ENCODE measurements at regions not wholly inside any gene's neighbourhood (a gene's known extent, or its start where the extent isn't known, plus 50 kb on each side); places are given as distances from the start of the nearest gene placed in this dataset.

- no peak for TF ChIP-seq CTCF (conservative IDR thresholded peaks at IDR 0.05; ENCODE audit: low read depth, low read length)
- no peak for TF ChIP-seq EZH2 (IDR thresholded peaks at IDR 0.05; ENCODE audit: low read length, unreplicated experiment)
- no peak for TF ChIP-seq EZH2phosphoT487 (IDR thresholded peaks at IDR 0.05; ENCODE audit: borderline replicate concordance, low read length)
These were observed 258.0 kb upstream of the SP4 start for GRCh38 chr7:21169667-21170580.
